Liver (tissue), 8 donors: ENCODE measurements at regions not wholly inside any gene's neighbourhood (a gene's known extent, or its start where the extent isn't known, plus 50 kb on each side); places are given as distances from the start of the nearest gene placed in this dataset.
"Not testable (repeated sequence)": the region's sequence is repeated elsewhere in the genome, so short reads cannot be mapped to it uniquely, and the experiment has no call there.

Experiments used
- DNase-seq: peaks from one replicate; pipeline ENCODE4 v3.0.0-alpha.2; 2017; ENCODE audit warnings: low spot score
- H3K27ac ChIP-seq, 2 donors: one replicate each; pipeline ENCODE4 v1.7.0; 2013; ENCODE audit warnings: inconsistent platforms in 2 of 2, low read length in 2 of 2, control low read depth in 1 of 2, low read depth in 1 of 2, mild to moderate bottlenecking in 1 of 2
- H3K27me3 ChIP-seq, 4 donors: one replicate each; pipeline versions ENCODE4 v1.6.1 to v1.7.0; 2013; ENCODE audit warnings: low read length in 3 of 4, inconsistent platforms in 1 of 4, mild to moderate bottlenecking in 1 of 4, moderate library complexity in 1 of 4; ENCODE audit not compliant: control insufficient read depth in 4 of 4, insufficient read depth in 4 of 4
- H3K36me3 ChIP-seq, 4 donors: one replicate each; pipeline versions ENCODE4 v1.6.1 to v1.7.0; 2013; ENCODE audit warnings: low read length in 3 of 4, mild to moderate bottlenecking in 3 of 4, low read depth in 1 of 4, moderate library complexity in 1 of 4; ENCODE audit not compliant: control insufficient read depth in 4 of 4, insufficient read depth in 3 of 4
- H3K4me1 ChIP-seq, 4 donors: one replicate each; pipeline versions ENCODE4 v1.6.1 to v1.7.0; 2013; ENCODE audit warnings: low read length in 3 of 4, mild to moderate bottlenecking in 3 of 4, moderate library complexity in 1 of 4; ENCODE audit not compliant: control insufficient read depth in 4 of 4, insufficient read depth in 4 of 4
- H3K4me3 ChIP-seq, 3 donors: one replicate each; pipeline versions ENCODE4 v1.6.1 to v1.7.0; 2013; ENCODE audit warnings: low read length in 3 of 3, control low read depth in 1 of 3, low read depth in 1 of 3, mild to moderate bottlenecking in 1 of 3
- H3K9ac ChIP-seq, 2 donors: one replicate each; pipeline ENCODE4 v1.7.0; 2013; ENCODE audit warnings: low read length in 2 of 2, mild to moderate bottlenecking in 2 of 2, moderate library complexity in 2 of 2, control low read depth in 1 of 2, low read depth in 1 of 2
- H3K9me3 ChIP-seq, 4 donors: one replicate each; pipeline versions ENCODE4 v1.6.1 to v1.7.0; 2013; ENCODE audit warnings: low read length in 3 of 4; ENCODE audit not compliant: control insufficient read depth in 4 of 4
- EGR1 ChIP-seq, 2 donors: IDR thresholded peaks; 2 replicates each; pipeline ENCODE4 v1.6.1; 2016 to 2018; ENCODE audit warnings: antibody characterized with exemption in 2 of 2, low read depth in 2 of 2
- FOXA1 ChIP-seq: IDR thresholded peaks from 2 replicates; pipeline ENCODE4 v1.6.1; 2016; ENCODE audit warnings: antibody characterized with exemption
- FOXA2 ChIP-seq: IDR thresholded peaks from 2 replicates; pipeline ENCODE4 v1.6.1; 2016; ENCODE audit warnings: antibody characterized with exemption
- GABPA ChIP-seq, 2 donors: IDR thresholded peaks in 1 of 2; conservative IDR thresholded peaks in 1 of 2; 2 replicates each; pipeline ENCODE4 v1.6.1; 2016; ENCODE audit warnings: antibody characterized with exemption in 2 of 2, mild to moderate bottlenecking in 1 of 2, moderate library complexity in 1 of 2
- HNF4A ChIP-seq, 2 donors: conservative IDR thresholded peaks; 2 replicates each; pipeline ENCODE4 v1.6.1; 2016; ENCODE audit warnings: antibody characterized with exemption in 2 of 2, mild to moderate bottlenecking in 2 of 2
- HNF4G ChIP-seq: IDR thresholded peaks from 2 replicates; pipeline ENCODE4 v1.6.1; 2016; ENCODE audit warnings: antibody characterized with exemption
- NR2F2 ChIP-seq: IDR thresholded peaks from 2 replicates; pipeline ENCODE4 v1.6.1; 2016; ENCODE audit warnings: antibody characterized with exemption
- RXRA ChIP-seq, 2 donors: IDR thresholded peaks; 2 replicates each; pipeline ENCODE4 v1.6.1; 2017 to 2018; ENCODE audit warnings: antibody characterized with exemption in 2 of 2, mild to moderate bottlenecking in 1 of 2
- SP1 ChIP-seq: IDR thresholded peaks from 2 replicates; pipeline ENCODE4 v1.6.1; 2018; ENCODE audit warnings: antibody characterized with exemption, mild to moderate bottlenecking
- TAF1 ChIP-seq: conservative IDR thresholded peaks from 2 replicates; pipeline ENCODE4 v1.6.1; 2016; ENCODE audit warnings: antibody characterized with exemption, mild to moderate bottlenecking
- WGBS: extraction: QIAGEN DNeasy Blood & Tissue Kit; methylation state at CpG from one replicate; pipeline ENCODE4 v1.1.7; 2013; 5-methylcytosine and 5-hydroxymethylcytosine counted together
- TF ChIP-seq, protein P1 (sequence below): IDR thresholded peaks from 2 replicates; pipeline ENCODE4 v1.6.1; 2016; ENCODE audit warnings: antibody characterized with exemption
- TF ChIP-seq, protein P2 (sequence below): IDR thresholded peaks from 2 replicates; pipeline ENCODE4 v1.6.1; 2016; ENCODE audit warnings: antibody characterized with exemption, mild to moderate bottlenecking
- TF ChIP-seq, protein P3 (sequence below): fragments of 150-350 bp; IDR thresholded peaks from 2 replicates; pipeline ENCODE4 v1.5.1; 2017; ENCODE audit warnings: improper control_type of control experiment, low read depth, low read length; ENCODE audit not compliant: missing input control
- TF ChIP-seq, protein P4 (sequence below): IDR thresholded peaks from 2 replicates; pipeline ENCODE4 v1.6.1; 2016; ENCODE audit warnings: antibody characterized with exemption
- TF ChIP-seq, protein P5 (sequence below): IDR thresholded peaks from 2 replicates; pipeline ENCODE4 v1.6.1; 2016; ENCODE audit warnings: antibody characterized with exemption
- donor health status: healthy.
- donor health status: healthy.
- donor health status: healthy.
- donor health status: healthy.
- donor health status: healthy.

DNA sequence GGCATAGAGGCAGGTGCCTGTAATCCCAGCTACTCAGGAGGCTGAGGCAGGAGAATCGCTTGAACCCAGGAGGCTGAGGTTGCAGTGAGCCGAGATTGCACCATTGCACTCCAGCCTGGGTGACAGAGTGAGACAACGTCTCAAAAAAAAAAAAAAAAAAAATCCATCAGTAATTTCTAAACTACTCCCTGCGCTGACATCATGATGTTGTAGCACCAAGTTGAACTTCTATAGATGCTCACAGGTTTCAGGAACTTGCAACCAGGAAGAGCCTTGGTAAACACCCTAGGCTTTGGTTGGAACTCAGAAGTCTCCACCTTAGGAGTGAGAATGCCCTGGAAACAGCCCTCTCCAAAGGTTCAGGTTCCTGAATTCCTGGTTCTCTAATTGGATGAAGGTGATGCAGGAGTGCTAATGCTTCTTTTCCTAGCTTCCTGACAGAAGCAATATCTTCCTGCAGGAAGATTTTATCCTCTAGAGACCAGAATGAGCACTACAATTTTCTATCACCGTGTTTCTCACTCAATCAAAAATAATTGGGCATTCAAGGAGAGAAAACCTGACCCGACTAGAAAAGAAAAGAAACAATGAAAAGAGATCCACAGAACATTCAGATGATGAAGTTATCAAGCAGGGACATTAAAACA, 469.6 kb downstream of the GADD45G start:
- H3K27ac ChIP-seq: no peak overlapping the region
- H3K9ac ChIP-seq: no peak overlapping the region
- H3K27me3 ChIP-seq: no peaks in the 10 kb centered on the region
- H3K36me3 ChIP-seq: no peaks in the 10 kb centered on the region
- WGBS: 88% methylated on average over 6 of the region's 6 CpGs
- DNase-seq: no peak
- H3K4me3 ChIP-seq: no peak overlapping the region
- no peaks in the 10 kb centered on the region for H3K9me3 ChIP-seq
- no peak for TF ChIP-seq TAF1
- no peak for TF ChIP-seq NR2F2
- TF ChIP-seq, protein P1, sequence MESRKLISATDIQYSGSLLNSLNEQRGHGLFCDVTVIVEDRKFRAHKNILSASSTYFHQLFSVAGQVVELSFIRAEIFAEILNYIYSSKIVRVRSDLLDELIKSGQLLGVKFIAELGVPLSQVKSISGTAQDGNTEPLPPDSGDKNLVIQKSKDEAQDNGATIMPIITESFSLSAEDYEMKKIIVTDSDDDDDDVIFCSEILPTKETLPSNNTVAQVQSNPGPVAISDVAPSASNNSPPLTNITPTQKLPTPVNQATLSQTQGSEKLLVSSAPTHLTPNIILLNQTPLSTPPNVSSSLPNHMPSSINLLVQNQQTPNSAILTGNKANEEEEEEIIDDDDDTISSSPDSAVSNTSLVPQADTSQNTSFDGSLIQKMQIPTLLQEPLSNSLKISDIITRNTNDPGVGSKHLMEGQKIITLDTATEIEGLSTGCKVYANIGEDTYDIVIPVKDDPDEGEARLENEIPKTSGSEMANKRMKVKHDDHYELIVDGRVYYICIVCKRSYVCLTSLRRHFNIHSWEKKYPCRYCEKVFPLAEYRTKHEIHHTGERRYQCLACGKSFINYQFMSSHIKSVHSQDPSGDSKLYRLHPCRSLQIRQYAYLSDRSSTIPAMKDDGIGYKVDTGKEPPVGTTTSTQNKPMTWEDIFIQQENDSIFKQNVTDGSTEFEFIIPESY: no peak
- TF ChIP-seq HNF4A (conservative IDR thresholded peaks at IDR 0.05): no peak
- TF ChIP-seq FOXA1: no peak
- TF ChIP-seq EGR1 (IDR thresholded peaks at IDR 0.05; ENCODE audit: low read depth in 2 of 2): no peak
- peaks cover 0 to 4% (median 0%) of the 10 kb centered on the region in 4 donors for H3K4me1 ChIP-seq

DNA sequence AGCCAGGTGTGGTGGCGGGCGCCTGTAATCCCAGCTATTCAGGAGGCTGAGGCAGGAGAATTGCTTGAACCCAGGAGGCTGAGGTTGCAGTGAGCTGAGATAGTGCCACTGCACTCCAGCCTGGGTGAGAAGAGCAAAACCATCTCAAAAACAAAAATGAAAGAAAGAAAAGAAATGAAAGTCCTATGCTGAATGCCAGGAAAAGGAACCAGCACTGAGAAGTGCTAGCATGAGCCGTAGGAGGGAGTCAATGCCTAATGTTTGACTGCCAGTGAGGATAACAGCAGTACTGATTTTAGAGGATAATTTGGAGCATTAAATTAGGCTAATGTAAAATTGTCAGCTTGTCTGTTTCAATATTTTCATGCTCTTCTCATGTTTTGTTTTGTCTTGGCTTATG, 472.8 kb downstream of the GADD45G start:
- H3K4me3 ChIP-seq, DNase-seq, H3K9me3 ChIP-seq, H3K36me3 ChIP-seq, H3K27ac ChIP-seq, H3K4me1 ChIP-seq, H3K27me3 ChIP-seq, H3K9ac ChIP-seq: not testable (repeated sequence)
- 92% methylated on average over 3 of the region's 3 CpGs for WGBS

DNA sequence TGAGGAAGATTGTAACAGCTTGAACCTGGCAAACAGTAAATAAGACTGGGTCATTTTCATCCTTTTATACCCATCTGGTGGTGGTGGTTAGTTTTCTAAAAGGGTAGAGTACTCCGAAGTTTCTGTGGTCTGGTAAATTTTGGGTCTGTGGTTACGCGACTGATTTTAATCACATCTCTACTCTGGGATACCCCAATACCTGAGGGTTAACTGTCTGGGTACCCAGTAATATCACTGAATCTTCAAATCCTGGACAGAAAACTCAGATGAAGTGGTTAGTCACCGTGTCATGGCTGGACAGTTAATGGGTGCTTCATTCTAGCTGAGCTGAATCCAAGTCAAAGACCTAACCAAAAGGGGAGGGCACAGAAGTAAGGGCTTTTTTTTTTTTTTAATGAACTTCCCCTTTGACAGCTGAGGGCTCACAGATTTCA, 474.2 kb downstream of the GADD45G start:
- H3K36me3 ChIP-seq: peaks cover 0 to 2% (median 0%) of the 10 kb centered on the region in 4 donors
- no peak overlapping the region for H3K4me3 ChIP-seq
- H3K9ac ChIP-seq: no peak overlapping the region
- WGBS: 90% methylated on average over 4 of the region's 4 CpGs
- no peak for TF ChIP-seq SP1
- TF ChIP-seq HNF4G: no peak
- no peak for TF ChIP-seq HNF4A (conservative IDR thresholded peaks at IDR 0.05)
- TF ChIP-seq, protein P2, sequence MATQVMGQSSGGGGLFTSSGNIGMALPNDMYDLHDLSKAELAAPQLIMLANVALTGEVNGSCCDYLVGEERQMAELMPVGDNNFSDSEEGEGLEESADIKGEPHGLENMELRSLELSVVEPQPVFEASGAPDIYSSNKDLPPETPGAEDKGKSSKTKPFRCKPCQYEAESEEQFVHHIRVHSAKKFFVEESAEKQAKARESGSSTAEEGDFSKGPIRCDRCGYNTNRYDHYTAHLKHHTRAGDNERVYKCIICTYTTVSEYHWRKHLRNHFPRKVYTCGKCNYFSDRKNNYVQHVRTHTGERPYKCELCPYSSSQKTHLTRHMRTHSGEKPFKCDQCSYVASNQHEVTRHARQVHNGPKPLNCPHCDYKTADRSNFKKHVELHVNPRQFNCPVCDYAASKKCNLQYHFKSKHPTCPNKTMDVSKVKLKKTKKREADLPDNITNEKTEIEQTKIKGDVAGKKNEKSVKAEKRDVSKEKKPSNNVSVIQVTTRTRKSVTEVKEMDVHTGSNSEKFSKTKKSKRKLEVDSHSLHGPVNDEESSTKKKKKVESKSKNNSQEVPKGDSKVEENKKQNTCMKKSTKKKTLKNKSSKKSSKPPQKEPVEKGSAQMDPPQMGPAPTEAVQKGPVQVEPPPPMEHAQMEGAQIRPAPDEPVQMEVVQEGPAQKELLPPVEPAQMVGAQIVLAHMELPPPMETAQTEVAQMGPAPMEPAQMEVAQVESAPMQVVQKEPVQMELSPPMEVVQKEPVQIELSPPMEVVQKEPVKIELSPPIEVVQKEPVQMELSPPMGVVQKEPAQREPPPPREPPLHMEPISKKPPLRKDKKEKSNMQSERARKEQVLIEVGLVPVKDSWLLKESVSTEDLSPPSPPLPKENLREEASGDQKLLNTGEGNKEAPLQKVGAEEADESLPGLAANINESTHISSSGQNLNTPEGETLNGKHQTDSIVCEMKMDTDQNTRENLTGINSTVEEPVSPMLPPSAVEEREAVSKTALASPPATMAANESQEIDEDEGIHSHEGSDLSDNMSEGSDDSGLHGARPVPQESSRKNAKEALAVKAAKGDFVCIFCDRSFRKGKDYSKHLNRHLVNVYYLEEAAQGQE: no peak
- TF ChIP-seq FOXA2: no peak
- no peak for TF ChIP-seq GABPA (IDR thresholded peaks at IDR 0.05 in 1 of 2, conservative IDR thresholded peaks at IDR 0.05 in 1 of 2)
- TF ChIP-seq RXRA (IDR thresholded peaks at IDR 0.05): no peak
- TF ChIP-seq, protein P3, sequence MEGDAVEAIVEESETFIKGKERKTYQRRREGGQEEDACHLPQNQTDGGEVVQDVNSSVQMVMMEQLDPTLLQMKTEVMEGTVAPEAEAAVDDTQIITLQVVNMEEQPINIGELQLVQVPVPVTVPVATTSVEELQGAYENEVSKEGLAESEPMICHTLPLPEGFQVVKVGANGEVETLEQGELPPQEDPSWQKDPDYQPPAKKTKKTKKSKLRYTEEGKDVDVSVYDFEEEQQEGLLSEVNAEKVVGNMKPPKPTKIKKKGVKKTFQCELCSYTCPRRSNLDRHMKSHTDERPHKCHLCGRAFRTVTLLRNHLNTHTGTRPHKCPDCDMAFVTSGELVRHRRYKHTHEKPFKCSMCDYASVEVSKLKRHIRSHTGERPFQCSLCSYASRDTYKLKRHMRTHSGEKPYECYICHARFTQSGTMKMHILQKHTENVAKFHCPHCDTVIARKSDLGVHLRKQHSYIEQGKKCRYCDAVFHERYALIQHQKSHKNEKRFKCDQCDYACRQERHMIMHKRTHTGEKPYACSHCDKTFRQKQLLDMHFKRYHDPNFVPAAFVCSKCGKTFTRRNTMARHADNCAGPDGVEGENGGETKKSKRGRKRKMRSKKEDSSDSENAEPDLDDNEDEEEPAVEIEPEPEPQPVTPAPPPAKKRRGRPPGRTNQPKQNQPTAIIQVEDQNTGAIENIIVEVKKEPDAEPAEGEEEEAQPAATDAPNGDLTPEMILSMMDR: no peak
- TF ChIP-seq, protein P4, sequence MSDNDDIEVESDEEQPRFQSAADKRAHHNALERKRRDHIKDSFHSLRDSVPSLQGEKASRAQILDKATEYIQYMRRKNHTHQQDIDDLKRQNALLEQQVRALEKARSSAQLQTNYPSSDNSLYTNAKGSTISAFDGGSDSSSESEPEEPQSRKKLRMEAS: no peak
- no peak for TF ChIP-seq NR2F2
- TF ChIP-seq, protein P5, sequence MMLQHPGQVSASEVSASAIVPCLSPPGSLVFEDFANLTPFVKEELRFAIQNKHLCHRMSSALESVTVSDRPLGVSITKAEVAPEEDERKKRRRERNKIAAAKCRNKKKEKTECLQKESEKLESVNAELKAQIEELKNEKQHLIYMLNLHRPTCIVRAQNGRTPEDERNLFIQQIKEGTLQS: no peak
- H3K27me3 ChIP-seq: no peaks in the 10 kb centered on the region
- H3K9me3 ChIP-seq: no peaks in the 10 kb centered on the region
- DNase-seq: no peak
- H3K27ac ChIP-seq: no peak overlapping the region
- no peaks in the 10 kb centered on the region for H3K4me1 ChIP-seq
